Body of pancreas (tissue), 4 donors: ENCODE measurements at regions not wholly inside any gene's neighbourhood (a gene's known extent, or its start where the extent isn't known, plus 50 kb on each side); places are given as distances from the start of the nearest gene placed in this dataset.

Experiments used
- POLR2A ChIP-seq, 3 donors: fragments of 450-650 bp; IDR thresholded peaks; one replicate each; pipeline ENCODE4 v1.6.1; 2016; ENCODE audit warnings: antibody characterized with exemption in 3 of 3, mild to moderate bottlenecking in 2 of 3
- TF ChIP-seq, protein P1 (sequence below), 7 experiments: fragments of 450-650 bp in 4 of 7; fragments of 200-600 bp in 3 of 7; sonication (generic) in 3 of 7; IDR thresholded peaks; one replicate each; pipeline ENCODE4 v1.5.1; 2016 to 2019; ENCODE audit warnings: antibody characterized with exemption in 7 of 7

GRCh38 chr4:104279744-104280143 lies 214.9 kb downstream of the CXXC4 start:
- TF ChIP-seq, protein P1, sequence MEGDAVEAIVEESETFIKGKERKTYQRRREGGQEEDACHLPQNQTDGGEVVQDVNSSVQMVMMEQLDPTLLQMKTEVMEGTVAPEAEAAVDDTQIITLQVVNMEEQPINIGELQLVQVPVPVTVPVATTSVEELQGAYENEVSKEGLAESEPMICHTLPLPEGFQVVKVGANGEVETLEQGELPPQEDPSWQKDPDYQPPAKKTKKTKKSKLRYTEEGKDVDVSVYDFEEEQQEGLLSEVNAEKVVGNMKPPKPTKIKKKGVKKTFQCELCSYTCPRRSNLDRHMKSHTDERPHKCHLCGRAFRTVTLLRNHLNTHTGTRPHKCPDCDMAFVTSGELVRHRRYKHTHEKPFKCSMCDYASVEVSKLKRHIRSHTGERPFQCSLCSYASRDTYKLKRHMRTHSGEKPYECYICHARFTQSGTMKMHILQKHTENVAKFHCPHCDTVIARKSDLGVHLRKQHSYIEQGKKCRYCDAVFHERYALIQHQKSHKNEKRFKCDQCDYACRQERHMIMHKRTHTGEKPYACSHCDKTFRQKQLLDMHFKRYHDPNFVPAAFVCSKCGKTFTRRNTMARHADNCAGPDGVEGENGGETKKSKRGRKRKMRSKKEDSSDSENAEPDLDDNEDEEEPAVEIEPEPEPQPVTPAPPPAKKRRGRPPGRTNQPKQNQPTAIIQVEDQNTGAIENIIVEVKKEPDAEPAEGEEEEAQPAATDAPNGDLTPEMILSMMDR (IDR thresholded peaks at IDR 0.05): no peak
- no peak for TF ChIP-seq POLR2A (IDR thresholded peaks at IDR 0.05)
